ENCODE measurements at regions not wholly inside any gene's neighbourhood (a gene's known extent, or its start where the extent isn't known, plus 50 kb on each side); places are given as distances from the start of the nearest gene placed in this dataset.

DNA sequence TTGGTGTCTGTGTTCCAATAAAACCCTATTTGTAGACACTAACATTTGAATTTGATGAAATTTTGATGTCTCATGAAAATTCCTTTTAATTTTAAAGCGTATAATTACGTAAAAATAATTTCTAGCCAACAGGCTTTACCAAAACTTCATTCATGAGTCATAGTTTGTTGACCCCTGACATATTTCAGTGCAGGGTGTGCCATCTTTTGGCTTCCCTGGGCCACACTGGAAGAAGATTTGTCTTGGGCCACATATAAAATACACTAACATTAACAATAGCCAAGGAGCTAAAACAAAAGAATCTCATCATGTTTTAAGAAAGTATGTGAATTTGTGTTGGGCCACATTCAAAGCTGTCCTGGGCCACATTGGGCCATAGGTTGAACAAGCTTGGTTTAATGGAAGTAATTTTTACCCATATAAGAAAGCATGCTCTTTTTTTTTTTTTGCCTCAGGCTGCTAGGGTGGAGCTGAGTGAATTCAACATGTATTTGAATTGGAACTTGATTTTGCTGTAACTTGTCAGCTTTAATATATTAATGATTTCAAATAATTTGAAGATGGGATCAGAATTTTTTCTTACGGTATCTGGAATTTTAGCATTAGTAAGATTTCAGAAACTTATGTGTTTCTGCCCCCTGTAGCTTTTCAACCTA lies 267.7 kb upstream of the RGS18 start:
- DNase-seq (ENCODE audit: low read depth, low spot score) = no peak
- H3K4me3 ChIP-seq = no peak overlapping the region
- no peak overlapping the region for H3K9ac ChIP-seq (ENCODE audit: insufficient read length)
- no peaks in the 10 kb centered on the region for H3K9me3 ChIP-seq (ENCODE audit: low read depth, low read length)
- no peaks in the 10 kb centered on the region for H3K36me3 ChIP-seq (ENCODE audit: insufficient read depth, low read length)
- no peak for TF ChIP-seq EZH2 (IDR thresholded peaks at IDR 0.05)
- no peak overlapping the region for H3K27ac ChIP-seq

GRCh38 chr1:191892716-191893115 lies 265.5 kb upstream of the RGS18 start:
- TF ChIP-seq FOXP2 (optimal IDR thresholded peaks at IDR 0.05; ENCODE audit: control extremely low read depth, extremely low read length, insufficient read depth) (no peak), POLR2AphosphoS5 (IDR thresholded peaks at IDR 0.05; ENCODE audit: borderline replicate concordance, low read depth, low read length) (no peak), EZH2 (IDR thresholded peaks at IDR 0.05) (no peak)
- DNase-seq (ENCODE audit: low read depth, low spot score) = no peak
- no peaks in the 10 kb centered on the region for H3K36me3 ChIP-seq (ENCODE audit: insufficient read depth, low read length)

DNA sequence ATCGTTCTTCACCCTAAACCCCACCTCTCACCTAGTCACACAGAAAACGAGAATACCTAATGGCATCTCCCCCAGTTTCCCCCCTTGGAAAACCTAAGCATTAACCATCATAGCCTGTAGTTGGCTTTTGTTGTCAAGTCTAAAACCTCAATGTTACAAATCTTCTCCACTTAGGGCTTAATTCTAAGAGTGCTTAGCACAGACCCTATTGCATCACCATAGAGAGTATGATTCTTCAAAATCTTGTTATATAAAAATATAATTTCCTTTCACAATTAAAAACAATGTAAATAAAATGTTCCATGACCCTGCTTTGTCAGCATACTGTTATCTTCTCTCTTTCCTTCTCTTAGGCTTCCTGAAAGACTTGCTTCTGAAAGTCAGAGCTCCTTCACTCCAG lies 263.2 kb upstream of the RGS18 start:
- Histone ChIP-seq H3K4me3 (no peak overlapping the region), H3K27ac (no peak overlapping the region), H3K9me3 (ENCODE audit: low read depth, low read length) (no peaks in the 10 kb centered on the region), H3K36me3 (ENCODE audit: insufficient read depth, low read length) (no peaks in the 10 kb centered on the region), H3K9ac (ENCODE audit: insufficient read length) (no peak overlapping the region)
- TF ChIP-seq EZH2 (IDR thresholded peaks at IDR 0.05) = no peak
- TF ChIP-seq FOXP2 (optimal IDR thresholded peaks at IDR 0.05; ENCODE audit: control extremely low read depth, extremely low read length, insufficient read depth) = no peak
- TF ChIP-seq POLR2AphosphoS5 (IDR thresholded peaks at IDR 0.05; ENCODE audit: borderline replicate concordance, low read depth, low read length) = no peak
- DNase-seq (ENCODE audit: low read depth, low spot score) = no peak

More at GRCh38 chr1:191892716-191893115, 265.5 kb upstream of the RGS18 start:
- Histone ChIP-seq H3K27ac (no peak overlapping the region), H3K9me3 (ENCODE audit: low read depth, low read length) (no peaks in the 10 kb centered on the region), H3K4me3 (no peak overlapping the region), H3K9ac (ENCODE audit: insufficient read length) (no peak overlapping the region)

GRCh38 chr1:191895462-191896058 lies 262.7 kb upstream of the RGS18 start:
- DNase-seq (ENCODE audit: low read depth, low spot score) = no peak
- Histone ChIP-seq H3K9ac (ENCODE audit: insufficient read length) (no peak overlapping the region), H3K4me3 (no peak overlapping the region), H3K9me3 (ENCODE audit: low read depth, low read length) (no peaks in the 10 kb centered on the region), H3K27ac (no peak overlapping the region), H3K36me3 (ENCODE audit: insufficient read depth, low read length) (no peaks in the 10 kb centered on the region)
- TF ChIP-seq EZH2 (IDR thresholded peaks at IDR 0.05) (no peak), FOXP2 (optimal IDR thresholded peaks at IDR 0.05; ENCODE audit: control extremely low read depth, extremely low read length, insufficient read depth) (no peak), POLR2AphosphoS5 (IDR thresholded peaks at IDR 0.05; ENCODE audit: borderline replicate concordance, low read depth, low read length) (no peak)

GRCh38 chr1:191897134-191897533 lies 261.1 kb upstream of the RGS18 start:
- Histone ChIP-seq H3K9me3 (ENCODE audit: low read depth, low read length) (no peaks in the 10 kb centered on the region), H3K4me3 (no peak overlapping the region), H3K36me3 (ENCODE audit: insufficient read depth, low read length) (no peaks in the 10 kb centered on the region), H3K27ac (no peak overlapping the region), H3K9ac (ENCODE audit: insufficient read length) (no peak overlapping the region)
- TF ChIP-seq FOXP2 (optimal IDR thresholded peaks at IDR 0.05; ENCODE audit: control extremely low read depth, extremely low read length, insufficient read depth) (no peak), EZH2 (IDR thresholded peaks at IDR 0.05) (no peak), POLR2AphosphoS5 (IDR thresholded peaks at IDR 0.05; ENCODE audit: borderline replicate concordance, low read depth, low read length) (no peak)
- no peak for DNase-seq (ENCODE audit: low read depth, low spot score)

GRCh38 chr1:191901651-191902050 lies 256.6 kb upstream of the RGS18 start:
- Histone ChIP-seq H3K27ac (no peak overlapping the region), H3K9ac (ENCODE audit: insufficient read length) (no peak overlapping the region), H3K4me3 (no peak overlapping the region), H3K36me3 (ENCODE audit: insufficient read depth, low read length) (no peaks in the 10 kb centered on the region), H3K9me3 (ENCODE audit: low read depth, low read length) (no peaks in the 10 kb centered on the region)
- TF ChIP-seq POLR2AphosphoS5 (IDR thresholded peaks at IDR 0.05; ENCODE audit: borderline replicate concordance, low read depth, low read length) (no peak), EZH2 (IDR thresholded peaks at IDR 0.05) (no peak), FOXP2 (optimal IDR thresholded peaks at IDR 0.05; ENCODE audit: control extremely low read depth, extremely low read length, insufficient read depth) (no peak)
- DNase-seq (ENCODE audit: low read depth, low spot score) = no peak

GRCh38 chr1:191904991-191905390 lies 253.3 kb upstream of the RGS18 start:
- no peak overlapping the region for H3K9ac ChIP-seq (ENCODE audit: insufficient read length)
- H3K9me3 ChIP-seq (ENCODE audit: low read depth, low read length) = no peaks in the 10 kb centered on the region
- H3K36me3 ChIP-seq (ENCODE audit: insufficient read depth, low read length) = no peaks in the 10 kb centered on the region
- no peak for DNase-seq (ENCODE audit: low read depth, low spot score)
- H3K4me3 ChIP-seq = no peak overlapping the region
- no peak for TF ChIP-seq POLR2AphosphoS5 (IDR thresholded peaks at IDR 0.05; ENCODE audit: borderline replicate concordance, low read depth, low read length)
- no peak for TF ChIP-seq FOXP2 (optimal IDR thresholded peaks at IDR 0.05; ENCODE audit: control extremely low read depth, extremely low read length, insufficient read depth)
- TF ChIP-seq EZH2 (IDR thresholded peaks at IDR 0.05) = no peak
- no peak overlapping the region for H3K27ac ChIP-seq

GRCh38 chr1:191905781-191906180 lies 252.5 kb upstream of the RGS18 start:
- Histone ChIP-seq H3K36me3 (ENCODE audit: insufficient read depth, low read length) (no peaks in the 10 kb centered on the region), H3K9ac (ENCODE audit: insufficient read length) (no peak overlapping the region), H3K4me3 (no peak overlapping the region), H3K27ac (no peak overlapping the region), H3K9me3 (ENCODE audit: low read depth, low read length) (no peaks in the 10 kb centered on the region)
- TF ChIP-seq EZH2 (IDR thresholded peaks at IDR 0.05) (no peak), FOXP2 (optimal IDR thresholded peaks at IDR 0.05; ENCODE audit: control extremely low read depth, extremely low read length, insufficient read depth) (no peak), POLR2AphosphoS5 (IDR thresholded peaks at IDR 0.05; ENCODE audit: borderline replicate concordance, low read depth, low read length) (no peak)
- no peak for DNase-seq (ENCODE audit: low read depth, low spot score)

GRCh38 chr1:191907121-191907520 lies 251.1 kb upstream of the RGS18 start:
- DNase-seq (ENCODE audit: low read depth, low spot score) = no peak
- H3K9ac ChIP-seq (ENCODE audit: insufficient read length) = no peak overlapping the region
- no peaks in the 10 kb centered on the region for H3K36me3 ChIP-seq (ENCODE audit: insufficient read depth, low read length)
- no peak overlapping the region for H3K4me3 ChIP-seq
- H3K27ac ChIP-seq = no peak overlapping the region
- TF ChIP-seq FOXP2 (optimal IDR thresholded peaks at IDR 0.05; ENCODE audit: control extremely low read depth, extremely low read length, insufficient read depth) = no peak
- TF ChIP-seq EZH2 (IDR thresholded peaks at IDR 0.05) = no peak
- no peak for TF ChIP-seq POLR2AphosphoS5 (IDR thresholded peaks at IDR 0.05; ENCODE audit: borderline replicate concordance, low read depth, low read length)
- H3K9me3 ChIP-seq (ENCODE audit: low read depth, low read length) = no peaks in the 10 kb centered on the region
